NCI-H2171 (cell line): ENCODE measurements at regions not wholly inside any gene's neighbourhood (a gene's known extent, or its start where the extent isn't known, plus 50 kb on each side); places are given as distances from the start of the nearest gene placed in this dataset.

Experiments used
- DNase-seq: peaks from one replicate; lab custom pipeline; 2025; lab: John Stamatoyannopoulos, UW

DNA sequence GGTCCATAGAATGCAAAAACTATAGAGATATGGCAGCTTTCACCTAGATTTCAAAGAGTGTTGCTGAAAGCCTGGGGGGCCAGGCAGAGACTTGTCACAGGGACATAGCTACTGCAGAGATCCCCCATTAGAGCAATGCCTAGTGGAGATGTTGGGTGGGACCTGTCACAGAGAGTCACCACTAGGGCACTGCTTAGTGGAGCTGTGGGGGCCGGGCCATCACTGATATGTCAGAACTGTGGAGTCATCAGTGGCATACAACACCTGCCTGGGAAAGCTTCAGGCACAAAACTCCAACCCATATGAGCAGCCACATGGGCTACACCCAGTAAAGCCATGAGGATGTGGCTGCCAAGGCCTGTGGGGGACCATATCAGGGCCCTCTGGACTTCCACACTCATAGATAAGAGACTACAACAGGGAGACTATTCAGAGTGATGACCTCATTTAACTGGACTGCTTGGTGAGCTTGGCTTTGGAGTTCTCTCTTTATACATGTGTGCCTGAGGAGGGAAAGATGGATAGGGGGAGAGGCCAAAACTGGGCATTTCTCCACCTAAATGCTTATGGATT is 176.3 kb downstream of the ZNF621 start:
- DNase-seq, result no peak

- no peak for DNase-seq
Measured at GRCh38 chr3:40704224-40704623, 179.5 kb downstream of the ZNF621 start.

GRCh38 chr3:40705663-40706062 is 180.9 kb downstream of the ZNF621 start:
- no peak for DNase-seq

DNA sequence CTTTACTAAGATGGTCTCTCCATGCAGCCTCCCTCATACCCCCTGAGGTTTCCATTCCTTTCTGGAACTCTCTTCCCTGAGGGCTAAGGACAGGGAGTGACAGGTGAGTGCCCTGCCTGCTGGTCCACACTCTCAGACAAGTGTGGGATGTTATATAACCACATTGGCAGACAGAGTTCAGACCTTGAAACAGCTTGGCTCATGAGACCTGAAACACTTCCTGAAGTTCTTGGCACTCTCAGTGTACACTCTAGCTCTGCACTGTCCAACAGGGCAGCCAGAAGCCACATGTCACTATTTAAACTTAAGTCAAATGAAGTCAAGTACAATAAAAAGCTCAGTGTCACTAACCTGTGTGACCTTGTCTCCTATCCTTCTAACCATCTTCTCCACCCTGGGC is 188.5 kb downstream of the ZNF621 start:
- no peak for DNase-seq

DNA sequence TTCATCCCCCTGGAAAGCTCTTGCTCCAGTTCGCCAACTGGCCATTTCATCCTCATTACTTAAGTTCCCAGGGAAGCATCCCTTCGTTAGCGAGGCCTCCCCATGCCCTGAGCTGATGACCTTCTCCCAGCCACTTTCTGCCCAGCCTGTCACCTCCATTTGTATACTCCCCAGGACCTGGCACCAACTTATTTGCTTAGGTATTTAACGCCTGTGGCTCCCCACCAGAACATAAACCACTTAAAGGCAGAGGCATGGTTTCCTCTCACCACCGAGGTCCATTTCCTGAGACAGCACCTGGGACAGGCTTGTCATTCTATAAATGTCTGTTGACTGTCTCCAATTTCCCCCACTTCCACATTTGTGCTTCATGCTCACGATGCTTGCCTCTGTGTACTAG is 189.0 kb downstream of the ZNF621 start:
- DNase-seq, result no peak

- no peak for DNase-seq
Measured at GRCh38 chr3:40714771-40715345, 190.1 kb downstream of the ZNF621 start.

DNA sequence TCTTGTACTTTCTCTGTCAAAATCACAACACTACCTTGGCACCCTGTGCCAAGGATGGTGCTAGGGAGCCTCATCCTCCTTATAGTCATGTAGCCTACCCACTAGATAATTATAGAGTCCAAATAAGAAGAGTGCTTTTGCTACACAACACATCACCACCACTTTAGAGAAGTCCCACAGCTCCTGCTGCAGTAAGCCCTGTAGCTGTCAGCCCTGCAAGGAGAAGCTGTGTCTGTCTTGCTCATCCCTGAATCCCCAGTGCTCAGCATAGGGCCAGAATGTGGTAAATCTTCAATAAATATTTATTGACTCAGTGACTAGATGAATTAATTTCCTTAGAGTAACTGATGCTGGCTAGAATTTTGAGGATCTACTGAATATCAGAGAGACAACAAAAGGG is 190.8 kb downstream of the ZNF621 start:
- no peak for DNase-seq

- DNase-seq, result no peak
Measured at GRCh38 chr3:40717471-40717870, 192.7 kb downstream of the ZNF621 start.

- DNase-seq, result no peak
Measured at GRCh38 chr3:40718209-40718608, 193.4 kb downstream of the ZNF621 start.

- no peak for DNase-seq
Measured at GRCh38 chr3:40718681-40719080, 193.9 kb downstream of the ZNF621 start.

DNA sequence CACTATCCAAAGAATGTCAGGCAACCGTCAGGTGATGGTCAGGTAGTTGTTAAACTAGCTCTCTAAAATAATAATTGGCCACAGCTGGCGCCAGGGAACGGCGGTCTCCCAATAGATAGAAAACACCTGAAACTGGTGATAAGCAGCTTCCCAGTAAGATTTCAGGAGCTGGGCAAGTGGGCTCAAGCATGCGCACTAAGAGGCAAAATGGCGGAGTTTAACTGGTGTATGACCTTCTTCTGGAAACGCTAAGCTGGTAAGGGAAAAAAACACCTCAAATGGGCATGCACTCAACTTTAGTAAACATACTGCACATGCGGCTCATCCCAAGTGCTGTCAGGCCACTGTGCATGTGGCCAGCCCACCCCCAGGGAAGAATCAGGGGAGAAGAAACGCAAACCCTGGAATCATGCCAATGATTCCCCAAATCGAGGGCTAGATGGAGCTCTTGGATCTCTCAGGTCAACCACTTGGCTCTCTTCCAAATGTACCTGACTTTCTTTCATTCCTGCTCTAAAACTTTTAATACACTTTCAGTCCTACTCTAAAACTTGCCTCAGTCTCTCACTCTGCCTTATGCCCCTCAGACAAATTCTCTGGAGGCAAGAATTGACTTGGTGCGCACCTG is 195.0 kb downstream of the ZNF621 start:
- DNase-seq, result peak; percentile 36

DNA sequence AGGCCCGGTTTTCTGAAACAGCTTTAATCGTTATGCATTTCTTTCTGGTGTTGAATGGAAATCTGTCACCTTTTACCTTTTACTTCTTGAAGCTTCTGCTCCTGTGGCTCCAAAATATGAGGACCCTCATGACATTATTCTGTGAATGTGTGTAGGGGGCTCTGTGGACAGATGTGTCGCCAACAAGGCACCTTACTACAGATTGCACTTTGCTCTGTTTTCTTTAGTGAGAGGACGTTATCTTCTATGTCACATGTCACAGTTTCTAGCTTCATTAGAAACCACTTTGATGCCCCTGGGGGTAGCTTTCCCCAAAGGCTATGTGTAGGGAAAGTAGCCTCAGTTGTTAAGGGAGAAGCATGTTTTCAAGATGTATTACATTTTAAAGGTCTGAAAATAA is 195.6 kb downstream of the ZNF621 start:
- no peak for DNase-seq

DNA sequence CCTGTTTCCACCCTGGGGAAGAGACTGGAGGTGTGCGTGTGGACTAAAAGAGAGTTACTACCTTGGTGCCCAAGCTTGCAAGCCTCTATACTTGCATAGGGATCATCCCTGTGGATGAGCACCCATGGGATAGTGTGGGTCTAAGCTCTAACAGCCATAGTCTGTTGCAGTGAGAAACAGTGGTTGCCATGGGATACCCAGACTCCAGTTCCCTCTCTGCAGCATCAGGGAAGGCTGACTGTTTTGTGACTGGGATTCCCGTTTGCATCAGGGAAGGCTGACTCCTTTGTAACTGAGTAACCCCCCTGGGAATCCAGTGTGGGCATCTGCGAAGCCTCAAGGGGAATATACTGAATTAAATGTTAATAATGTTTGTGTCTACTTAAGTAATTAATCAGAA is 196.1 kb downstream of the ZNF621 start:
- DNase-seq, result no peak

- no peak for DNase-seq
Measured at GRCh38 chr3:40723083-40723660, 198.4 kb downstream of the ZNF621 start.

DNA sequence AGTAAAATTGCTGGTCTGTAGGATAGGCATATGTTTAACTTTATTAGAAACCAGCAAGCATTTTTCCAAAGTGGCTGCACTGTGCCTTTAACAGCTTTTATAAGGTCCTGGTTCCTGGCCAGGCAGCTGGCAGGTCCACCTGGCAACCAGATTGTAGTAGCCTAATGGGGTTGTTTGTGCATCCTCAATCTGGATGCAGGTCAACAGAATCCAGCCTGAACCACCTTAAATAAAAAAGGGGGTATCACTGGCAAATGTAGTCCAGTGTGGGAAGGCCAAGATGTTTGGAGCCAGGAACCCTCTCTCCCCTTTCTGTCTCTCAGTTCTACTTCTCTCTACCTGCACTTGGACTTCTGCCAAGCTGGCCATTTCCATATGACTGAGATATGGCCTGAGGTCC is 200.3 kb downstream of the ZNF621 start:
- DNase-seq, result no peak

DNA sequence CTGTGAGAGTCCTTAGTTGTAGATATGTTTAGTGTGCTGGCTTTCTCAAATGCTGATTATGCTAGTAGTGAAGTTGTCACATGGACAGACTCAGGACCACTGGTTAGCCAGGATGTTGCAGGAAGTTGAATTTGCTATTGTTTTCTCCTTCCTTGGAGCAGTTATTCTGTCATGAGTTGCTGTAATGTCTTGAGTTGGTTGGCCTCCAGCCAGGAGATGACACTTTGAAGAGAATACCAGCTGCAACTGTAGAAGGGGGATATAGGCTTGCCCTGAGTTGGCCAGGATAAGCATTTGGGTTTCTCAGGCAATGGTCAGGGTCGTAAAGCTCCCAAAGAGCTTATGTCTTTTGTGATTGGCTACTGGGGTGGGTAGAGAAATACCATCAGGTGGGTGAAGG is 206.7 kb downstream of the ZNF621 start:
- DNase-seq, result no peak

DNA sequence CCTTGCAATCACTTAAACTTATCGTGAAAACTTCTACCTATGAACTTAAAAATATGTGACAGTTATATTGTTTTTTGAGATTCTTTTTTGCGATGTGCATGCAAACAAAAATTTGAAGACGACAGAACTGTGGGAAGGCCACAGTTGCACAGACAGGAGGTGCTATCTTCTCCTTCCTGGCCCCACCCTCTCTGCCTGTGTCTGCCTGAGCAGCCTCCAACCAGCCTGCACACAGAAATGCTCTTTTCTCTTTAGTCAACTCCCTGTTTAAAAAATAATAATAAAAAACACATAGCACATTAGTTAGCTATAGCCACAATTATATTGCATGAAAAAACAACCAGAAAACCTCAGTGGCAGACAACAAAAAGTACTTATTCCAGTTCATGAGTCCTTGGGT is 212.2 kb downstream of the ZNF621 start:
- DNase-seq, result no peak

GRCh38 chr3:40737343-40737742 is 212.6 kb downstream of the ZNF621 start:
- DNase-seq, result no peak

DNA sequence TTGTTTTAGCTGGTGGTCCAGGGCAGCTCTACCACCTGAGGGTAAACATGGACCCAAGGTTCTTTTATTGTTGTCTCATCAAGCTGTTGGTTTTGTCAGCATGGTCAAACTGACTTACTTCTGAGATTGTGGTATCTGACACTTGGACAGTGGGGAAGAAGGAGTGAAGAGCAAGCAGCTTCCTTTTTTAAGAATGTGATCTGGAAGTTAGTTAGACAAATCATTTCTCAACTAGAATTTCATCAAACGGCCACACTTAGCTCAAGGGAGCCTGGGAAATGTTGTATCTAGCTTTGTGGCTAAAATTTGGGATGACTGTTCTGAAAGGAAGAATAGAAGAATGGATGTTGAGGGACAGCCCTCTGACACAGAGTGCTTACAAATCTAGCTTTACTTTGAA is 215.2 kb downstream of the ZNF621 start:
- no peak for DNase-seq

DNA sequence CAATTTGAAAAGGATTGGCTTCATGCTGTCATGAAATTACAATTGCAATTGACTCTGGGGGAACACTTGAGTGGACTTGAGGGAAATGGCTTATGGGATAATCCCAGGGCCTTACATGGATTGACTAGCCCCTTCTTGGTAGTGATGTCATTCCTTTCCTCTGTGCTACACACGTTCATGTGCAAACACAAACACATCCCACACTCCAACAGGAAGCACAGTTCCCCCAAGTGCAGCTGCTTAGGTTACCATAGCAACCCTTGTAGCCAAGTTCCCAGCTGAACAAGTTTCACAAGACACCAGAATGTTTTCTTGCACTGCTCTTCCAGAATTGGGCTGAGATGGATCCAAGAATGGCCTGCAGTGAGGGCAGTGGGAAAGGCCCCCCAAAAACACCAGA is 217.0 kb downstream of the ZNF621 start:
- no peak for DNase-seq

DNA sequence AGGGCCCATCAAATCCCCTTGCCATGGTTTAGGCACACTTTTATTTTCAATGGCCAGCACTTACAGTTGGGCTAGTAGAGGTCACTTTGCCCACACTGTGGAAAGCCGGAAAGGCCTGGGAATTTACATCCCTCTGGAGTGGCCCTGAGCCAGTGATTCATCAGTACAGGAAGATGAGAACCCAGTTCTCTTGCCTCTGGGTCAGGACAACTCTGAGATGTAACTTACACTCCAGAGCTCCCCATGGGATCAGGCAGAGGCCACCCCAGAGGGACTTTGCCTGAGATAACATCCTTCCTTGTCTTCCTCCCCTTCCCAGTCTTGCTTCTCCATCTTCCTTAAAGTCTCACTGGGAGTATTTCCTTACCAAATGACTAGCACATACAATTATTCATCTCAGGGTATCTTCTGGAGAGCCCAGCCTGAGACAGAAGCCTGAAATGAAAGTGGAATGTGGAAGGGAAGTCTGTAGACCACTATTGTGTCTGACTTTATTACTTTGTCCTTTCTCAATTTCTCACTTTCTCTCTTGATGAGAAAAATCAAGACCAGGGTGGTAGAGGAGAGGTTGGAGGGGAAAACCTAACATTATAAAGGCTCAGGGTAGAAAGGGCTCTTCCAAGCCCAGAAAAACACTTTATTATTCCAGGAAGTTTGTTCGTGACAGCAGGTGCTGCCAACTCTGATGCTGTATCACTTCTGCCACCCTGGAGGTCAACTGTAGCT is 220.8 kb downstream of the ZNF621 start:
- DNase-seq, result no peak

GRCh38 chr3:40751666-40752065 is 226.9 kb downstream of the ZNF621 start:
- no peak for DNase-seq

DNA sequence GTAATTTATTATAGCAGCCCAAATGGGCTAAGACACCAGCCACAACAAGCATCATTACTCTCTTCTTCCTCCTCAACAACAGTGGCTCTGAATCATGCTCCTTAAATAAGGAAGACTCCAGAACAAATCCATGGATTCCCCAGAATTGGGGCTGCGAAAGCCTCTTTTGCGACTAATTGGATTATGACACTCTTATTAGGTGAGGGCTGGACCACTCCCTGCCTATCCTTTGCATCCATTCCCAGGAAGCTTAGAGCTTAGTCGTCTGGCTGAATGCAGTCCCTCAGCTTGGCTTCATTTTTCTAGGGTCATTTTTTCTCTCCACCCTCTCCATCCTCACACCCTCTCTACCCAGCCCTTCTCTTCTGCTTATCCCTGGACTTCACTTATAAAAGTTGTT is 227.7 kb downstream of the ZNF621 start:
- no peak for DNase-seq
